Heart left ventricle (tissue), 16 donors: ENCODE measurements at regions not wholly inside any gene's neighbourhood (a gene's known extent, or its start where the extent isn't known, plus 50 kb on each side); places are given as distances from the start of the nearest gene placed in this dataset.

Experiments used
- ATAC-seq, 4 donors: fragments of 200-7000 bp; cut with Tn5 transposase; one replicate each; pipeline ENCODE4 v1.9.1; 2020 to 2022; ENCODE audit warnings: moderate library complexity in 4 of 4, mild to moderate bottlenecking in 3 of 4, moderate number of reproducible peaks in 1 of 4
- DNase-seq, 5 donors: peaks; one replicate each; pipeline ENCODE4 v3.0.0-alpha.2; 2020
- H3K27ac ChIP-seq, 12 donors: fragments of 200-600 bp; sonication (generic) in 4 of 12; one replicate each; pipeline versions ENCODE4 v1.5.0 to v1.8.0; 2016 to 2022; ENCODE audit warnings: mild to moderate bottlenecking in 2 of 12
- H3K27me3 ChIP-seq, 9 donors: fragments of 200-600 bp; sonication (generic) in 2 of 9; one replicate each; pipeline versions ENCODE4 v1.5.1 to v1.8.0; 2016 to 2022; ENCODE audit warnings: mild to moderate bottlenecking in 3 of 9
- H3K36me3 ChIP-seq, 9 donors: fragments of 200-600 bp; sonication (generic) in 2 of 9; one replicate each; pipeline versions ENCODE4 v1.5.0 to v1.8.0; 2018 to 2022; ENCODE audit warnings: mild to moderate bottlenecking in 2 of 9
- H3K4me1 ChIP-seq, 12 donors: fragments of 200-600 bp; sonication (generic) in 4 of 12; one replicate each; pipeline versions ENCODE4 v1.5.0 to v1.8.0; 2016 to 2022; ENCODE audit warnings: mild to moderate bottlenecking in 3 of 12
- H3K4me3 ChIP-seq, 12 donors: fragments of 200-600 bp; sonication (generic) in 4 of 12; one replicate each; pipeline versions ENCODE4 v1.5.0 to v1.8.0; 2017 to 2022; ENCODE audit warnings: mild to moderate bottlenecking in 9 of 12, moderate library complexity in 4 of 12
- H3K9me3 ChIP-seq, 12 donors: fragments of 200-600 bp; sonication (generic) in 4 of 12; one replicate each; pipeline versions ENCODE4 v1.5.0 to v1.8.0; 2016 to 2022; ENCODE audit warnings: mild to moderate bottlenecking in 1 of 12
- POLR2A ChIP-seq, 2 donors: fragments of 450-650 bp; IDR thresholded peaks; one replicate each; pipeline ENCODE4 v1.6.1; 2017; ENCODE audit warnings: antibody characterized with exemption in 2 of 2, mild to moderate bottlenecking in 2 of 2, moderate library complexity in 2 of 2
- WGBS, 4 donors: extraction: QIAGEN DNeasy Blood & Tissue Kit in 2 of 4; methylation state at CpG; one replicate each; pipeline versions ENCODE4 v1.1.5 to v1.1.7; 2013 to 2018; 5-methylcytosine and 5-hydroxymethylcytosine counted together
- intact Hi-C, 10 donors: fragments of 100-400 bp; cut with DNase I; formaldehyde crosslinking; loops; one replicate each; pipeline versions ENCODE4 v1.11.1 to v1.14.2; 2022
- TF ChIP-seq, protein P1 (sequence below), 12 donors: fragments of 200-600 bp; sonication (generic) in 4 of 12; IDR thresholded peaks; one replicate each; pipeline versions ENCODE4 v1.5.0 to v1.8.0; 2018 to 2022; ENCODE audit warnings: antibody characterized with exemption in 12 of 12, mild to moderate bottlenecking in 5 of 12
- donor health status: ischemic (EF 13 %, LVEDD 7.1; RV severe dilation, severe dysfunction).
- donor health status: healthy with polysubstance abuse.
- donor health status: DM: no; HTN: yes; CAD: no.
- donor health status: DM: no; HTN: no; CAD: no.
- donor health status: ischemic (EF 25% LVEDD 6.9; RV normal size, moderate dysfunction).
- donor health status: ischemic (EF 25% LVEDD 5.7; RV mildly dilated, moderate dysfunction).
- donor health status: healthy.
- donor health status: DM: yes; HTN: yes; CAD: no.
- donor health status: ischemic (EF 35%, LVEDD 5.7; RV mildly dilated, moderate dysfunction).
- donor health status: nonischemic (EF 11% LVEDD 7.7; RV severe dilation, severe dysfunction).
- donor health status: DM: yes; HTN: yes; CAD: no.
- donor health status: PGD.
- donor health status: ischemic (EF 29% LVEDD 5.4; RV normal size, mild dysfunction).
- donor health status: nonischemic (EF 23%, LVEDD 6.1; RV moderate dilation, normal function).

DNA sequence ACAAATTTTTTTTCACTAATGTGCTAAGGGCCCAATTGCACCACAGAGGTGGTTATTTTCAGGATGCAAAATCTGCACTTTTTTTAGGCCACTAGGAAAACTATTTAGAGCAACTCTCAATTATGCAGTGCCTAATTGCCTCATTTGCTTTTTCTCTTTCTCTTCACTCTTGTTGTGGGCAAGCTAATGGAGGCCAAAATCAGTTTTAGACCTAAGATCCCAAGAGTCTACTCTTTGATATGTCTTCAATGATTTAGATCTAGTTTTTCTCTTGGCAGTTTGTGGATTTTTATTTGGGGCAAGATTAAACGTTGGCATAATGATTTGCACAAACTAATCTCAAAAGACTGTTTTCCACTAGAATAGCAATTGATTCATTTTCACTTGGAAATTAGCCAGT lies 1996.9 kb downstream of the LRRC4C start:
- no peaks in the 10 kb centered on the region for H3K36me3 ChIP-seq
- no peak for ATAC-seq
- 36 to 44% (median 40%) methylated on average over 1 of the region's 1 CpG for WGBS, 4 donors
- H3K27me3 ChIP-seq: no peaks in the 10 kb centered on the region
- no peaks in the 10 kb centered on the region for H3K9me3 ChIP-seq
- DNase-seq: no peak
- H3K4me1 ChIP-seq: no peaks in the 10 kb centered on the region
- H3K4me3 ChIP-seq: no peak overlapping the region
- intact Hi-C loops: no loop called here
- TF ChIP-seq, protein P1, sequence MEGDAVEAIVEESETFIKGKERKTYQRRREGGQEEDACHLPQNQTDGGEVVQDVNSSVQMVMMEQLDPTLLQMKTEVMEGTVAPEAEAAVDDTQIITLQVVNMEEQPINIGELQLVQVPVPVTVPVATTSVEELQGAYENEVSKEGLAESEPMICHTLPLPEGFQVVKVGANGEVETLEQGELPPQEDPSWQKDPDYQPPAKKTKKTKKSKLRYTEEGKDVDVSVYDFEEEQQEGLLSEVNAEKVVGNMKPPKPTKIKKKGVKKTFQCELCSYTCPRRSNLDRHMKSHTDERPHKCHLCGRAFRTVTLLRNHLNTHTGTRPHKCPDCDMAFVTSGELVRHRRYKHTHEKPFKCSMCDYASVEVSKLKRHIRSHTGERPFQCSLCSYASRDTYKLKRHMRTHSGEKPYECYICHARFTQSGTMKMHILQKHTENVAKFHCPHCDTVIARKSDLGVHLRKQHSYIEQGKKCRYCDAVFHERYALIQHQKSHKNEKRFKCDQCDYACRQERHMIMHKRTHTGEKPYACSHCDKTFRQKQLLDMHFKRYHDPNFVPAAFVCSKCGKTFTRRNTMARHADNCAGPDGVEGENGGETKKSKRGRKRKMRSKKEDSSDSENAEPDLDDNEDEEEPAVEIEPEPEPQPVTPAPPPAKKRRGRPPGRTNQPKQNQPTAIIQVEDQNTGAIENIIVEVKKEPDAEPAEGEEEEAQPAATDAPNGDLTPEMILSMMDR (IDR thresholded peaks at IDR 0.05): no peak
- no peak for TF ChIP-seq POLR2A (IDR thresholded peaks at IDR 0.05)
- H3K27ac ChIP-seq: no peak overlapping the region

DNA sequence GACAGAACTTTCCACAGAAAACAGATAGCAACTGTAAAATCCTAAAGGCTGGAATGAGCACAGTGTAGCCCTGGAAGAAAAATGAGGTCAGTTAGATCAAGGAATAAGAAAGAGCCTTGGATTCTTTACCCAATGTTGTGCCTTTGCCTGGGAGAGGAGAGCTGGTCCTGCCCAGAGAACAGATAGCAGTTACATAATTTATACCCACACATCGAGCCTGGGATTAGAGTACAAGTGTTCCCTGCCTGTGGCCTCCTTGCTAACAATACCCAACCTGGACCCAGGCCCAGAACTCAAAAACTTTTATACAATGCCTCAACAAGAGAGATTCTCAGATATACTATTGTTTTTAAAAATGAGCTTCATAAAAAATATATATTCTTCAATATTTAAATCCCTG lies 1998.4 kb downstream of the LRRC4C start:
- H3K36me3 ChIP-seq: no peaks in the 10 kb centered on the region
- 56 to 79% (median 64%) methylated on average over 1 of the region's 1 CpG for WGBS, 4 donors
- no peak for TF ChIP-seq POLR2A (IDR thresholded peaks at IDR 0.05)
- TF ChIP-seq, protein P1 (IDR thresholded peaks at IDR 0.05): no peak
- ATAC-seq (no peak), DNase-seq (no peak)
- H3K27ac ChIP-seq: no peak overlapping the region
- intact Hi-C loops: no loop called here
- H3K4me1 ChIP-seq: no peaks in the 10 kb centered on the region
- H3K4me3 ChIP-seq: no peak overlapping the region
- no peaks in the 10 kb centered on the region for H3K9me3 ChIP-seq
- H3K27me3 ChIP-seq: no peaks in the 10 kb centered on the region

DNA sequence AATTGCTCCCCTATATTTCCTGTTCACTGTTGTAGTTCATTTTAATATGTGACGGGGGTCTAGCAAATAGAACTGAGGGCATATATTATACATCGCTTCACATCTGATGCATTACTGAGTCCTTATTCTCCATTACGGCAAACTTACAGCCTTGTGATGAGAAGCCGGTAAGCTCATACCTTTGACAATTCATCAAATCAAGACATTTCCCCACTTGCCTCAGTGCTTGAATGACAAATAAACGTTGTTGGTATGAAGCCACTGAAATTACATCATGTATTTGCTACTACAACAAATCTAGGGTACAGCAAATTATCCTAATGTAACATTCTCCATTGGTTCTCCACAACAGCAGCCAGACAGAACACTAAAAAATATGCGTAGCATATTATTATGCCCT lies 1999.8 kb downstream of the LRRC4C start:
- no peak overlapping the region for H3K27ac ChIP-seq
- 80 to 83% (median 81%) methylated on average over 6 of the region's 6 CpGs for WGBS, 4 donors
- no peaks in the 10 kb centered on the region for H3K4me1 ChIP-seq
- DNase-seq: no peak
- no peaks in the 10 kb centered on the region for H3K27me3 ChIP-seq
- TF ChIP-seq, protein P1 (IDR thresholded peaks at IDR 0.05): no peak
- TF ChIP-seq POLR2A (IDR thresholded peaks at IDR 0.05): no peak
- H3K36me3 ChIP-seq: no peaks in the 10 kb centered on the region
- ATAC-seq: no peak
- intact Hi-C loops: no loop called here
- no peaks in the 10 kb centered on the region for H3K9me3 ChIP-seq
- H3K4me3 ChIP-seq: no peak overlapping the region

DNA sequence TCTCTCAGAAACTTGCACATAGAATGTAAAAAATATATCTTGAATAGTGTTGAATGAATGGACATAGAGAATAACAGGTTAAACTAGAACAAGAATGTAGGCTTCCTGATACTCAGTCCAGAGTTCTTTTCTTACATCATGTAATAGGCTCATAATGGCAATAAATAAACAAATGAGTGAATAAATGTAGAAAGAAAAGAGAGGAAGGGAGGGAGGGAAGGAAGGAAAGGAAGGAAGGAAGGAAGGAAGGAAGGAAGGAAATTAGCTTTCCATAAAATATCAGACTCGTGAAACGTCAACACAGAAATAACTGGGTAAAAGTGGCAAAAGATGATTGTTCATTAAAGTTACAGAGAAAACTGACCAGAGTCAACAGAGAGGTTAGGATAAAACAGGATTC lies 2001.0 kb downstream of the LRRC4C start:
- Histone ChIP-seq H3K4me3 (no peak overlapping the region), H3K4me1 (no peaks in the 10 kb centered on the region), H3K27me3 (no peaks in the 10 kb centered on the region), H3K27ac (no peak overlapping the region), H3K9me3 (no peaks in the 10 kb centered on the region), H3K36me3 (no peaks in the 10 kb centered on the region)
- intact Hi-C loops: no loop called here
- DNase-seq: no peak
- 55 to 68% (median 62%) methylated on average over 2 of the region's 2 CpGs for WGBS, 4 donors
- TF ChIP-seq, protein P1 (IDR thresholded peaks at IDR 0.05): no peak
- no peak for TF ChIP-seq POLR2A (IDR thresholded peaks at IDR 0.05)
- no peak for ATAC-seq
